Endodermal cell (in vitro differentiated cells): ENCODE measurements at regions not wholly inside any gene's neighbourhood (a gene's known extent, or its start where the extent isn't known, plus 50 kb on each side); places are given as distances from the start of the nearest gene placed in this dataset.

Experiments used
- DNase-seq: peaks from one replicate; pipeline ENCODE4 v3.0.0-alpha.2; 2017
- H3K27ac ChIP-seq: 2 replicates; pipeline ENCODE4 v1.5.1; 2013; ENCODE audit warnings: mild to moderate bottlenecking, low read depth, low read length, moderate library complexity
- H3K27me3 ChIP-seq: 2 replicates; pipeline ENCODE4 v1.6.1; 2013; ENCODE audit warnings: mild to moderate bottlenecking, low read length, moderate library complexity; ENCODE audit not compliant: insufficient read depth, control insufficient read depth, poor library complexity, severe bottlenecking
- H3K36me3 ChIP-seq: 2 replicates; pipeline ENCODE4 v1.7.0; 2013; ENCODE audit warnings: mild to moderate bottlenecking, low read length, moderate library complexity; ENCODE audit not compliant: control insufficient read depth, insufficient read depth
- H3K4me1 ChIP-seq: one replicate; pipeline ENCODE4 v1.7.0; 2013; ENCODE audit warnings: low read length; ENCODE audit not compliant: control insufficient read depth, insufficient read depth
- H3K4me3 ChIP-seq: 2 replicates; pipeline ENCODE4 v1.5.1; 2013; ENCODE audit warnings: mild to moderate bottlenecking, low read length, moderate library complexity
- H3K9ac ChIP-seq: 2 replicates; pipeline ENCODE4 v1.6.1; 2013; ENCODE audit warnings: mild to moderate bottlenecking, low read length, moderate library complexity; ENCODE audit not compliant: poor library complexity, severe bottlenecking; ENCODE audit errors: extremely low read depth
- H3K9me3 ChIP-seq: 2 replicates; pipeline ENCODE4 v1.6.1; 2013; ENCODE audit warnings: mild to moderate bottlenecking, low read length, moderate library complexity; ENCODE audit not compliant: control insufficient read depth
- H3K27ac Mint-ChIP-seq: 2 replicates; pipeline ENCODE4 v1.8.0; 2020; ENCODE audit warnings: mixed read lengths
- H3K27me3 Mint-ChIP-seq: 2 replicates; pipeline ENCODE4 v1.8.0; 2021; ENCODE audit warnings: mild to moderate bottlenecking, mixed read lengths; ENCODE audit not compliant: insufficient read depth
- H3K36me3 Mint-ChIP-seq: 2 replicates; pipeline ENCODE4 v1.8.0; 2020; ENCODE audit warnings: low read depth, mixed read lengths
- H3K4me1 Mint-ChIP-seq: 2 replicates; pipeline ENCODE4 v1.8.0; 2020; ENCODE audit warnings: mixed read lengths
- H3K4me3 Mint-ChIP-seq: 2 replicates; pipeline ENCODE4 v1.8.0; 2020; ENCODE audit warnings: mild to moderate bottlenecking, moderate library complexity, mixed read lengths
- H3K9me3 Mint-ChIP-seq: 2 replicates; pipeline ENCODE4 v1.8.0; 2020; ENCODE audit warnings: mild to moderate bottlenecking, mixed read lengths
- WGBS, 2 experiments: methylation state at CpG; one replicate each; pipeline versions ENCODE4 v1.1.5 to v1.1.7; 2013; ENCODE audit warnings: missing lambda C conversion rate in 2 of 2, mixed read lengths in 1 of 2; ENCODE audit not compliant: insufficient coverage in 1 of 2, insufficient read length in 1 of 2; 5-methylcytosine and 5-hydroxymethylcytosine counted together
- TF ChIP-seq, protein P1 (sequence below): fragments of 200-600 bp; sonication (generic); conservative IDR thresholded peaks from 2 replicates; pipeline ENCODE4 v1.5.0; 2021; ENCODE audit warnings: antibody characterized with exemption, mild to moderate bottlenecking

DNA sequence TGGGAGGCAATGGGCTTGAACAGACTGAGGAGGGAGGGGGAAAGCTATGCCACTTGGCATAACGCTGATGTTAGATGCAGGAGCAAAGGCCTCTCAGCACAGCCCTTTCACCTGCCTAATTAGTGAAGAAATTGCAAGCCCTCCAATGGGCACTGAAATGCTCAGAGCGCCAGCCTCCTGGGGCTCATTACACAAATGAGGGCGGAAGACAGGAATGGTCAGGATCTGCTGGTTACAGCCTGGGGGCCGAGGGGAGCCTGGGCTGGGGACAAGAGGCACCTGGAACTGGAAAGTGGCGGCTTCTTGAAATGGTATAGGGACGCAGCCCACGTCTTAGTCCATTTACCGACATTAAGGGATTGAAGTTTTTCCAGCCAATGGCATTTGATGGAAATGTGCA is 50.2 kb upstream of the PLET1 start:
- Histone ChIP-seq H3K9ac (no peak overlapping the region), H3K4me3 (no peak overlapping the region), H3K27ac (no peak overlapping the region), H3K4me1 (no peaks in the 10 kb centered on the region), H3K9me3 (no peaks in the 10 kb centered on the region), H3K27me3 (no peaks in the 10 kb centered on the region), H3K36me3 (no peaks in the 10 kb centered on the region)
- TF ChIP-seq, protein P1, sequence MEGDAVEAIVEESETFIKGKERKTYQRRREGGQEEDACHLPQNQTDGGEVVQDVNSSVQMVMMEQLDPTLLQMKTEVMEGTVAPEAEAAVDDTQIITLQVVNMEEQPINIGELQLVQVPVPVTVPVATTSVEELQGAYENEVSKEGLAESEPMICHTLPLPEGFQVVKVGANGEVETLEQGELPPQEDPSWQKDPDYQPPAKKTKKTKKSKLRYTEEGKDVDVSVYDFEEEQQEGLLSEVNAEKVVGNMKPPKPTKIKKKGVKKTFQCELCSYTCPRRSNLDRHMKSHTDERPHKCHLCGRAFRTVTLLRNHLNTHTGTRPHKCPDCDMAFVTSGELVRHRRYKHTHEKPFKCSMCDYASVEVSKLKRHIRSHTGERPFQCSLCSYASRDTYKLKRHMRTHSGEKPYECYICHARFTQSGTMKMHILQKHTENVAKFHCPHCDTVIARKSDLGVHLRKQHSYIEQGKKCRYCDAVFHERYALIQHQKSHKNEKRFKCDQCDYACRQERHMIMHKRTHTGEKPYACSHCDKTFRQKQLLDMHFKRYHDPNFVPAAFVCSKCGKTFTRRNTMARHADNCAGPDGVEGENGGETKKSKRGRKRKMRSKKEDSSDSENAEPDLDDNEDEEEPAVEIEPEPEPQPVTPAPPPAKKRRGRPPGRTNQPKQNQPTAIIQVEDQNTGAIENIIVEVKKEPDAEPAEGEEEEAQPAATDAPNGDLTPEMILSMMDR = no peak
- no peak for DNase-seq
- Mint-ChIP-seq H3K9me3 (peaks cover 6% of the 10 kb centered on the region), H3K36me3 (no peaks in the 10 kb centered on the region), H3K27ac (no peak overlapping the region), H3K4me1 (peaks cover 7% of the 10 kb centered on the region), H3K4me3 (no peak overlapping the region), H3K27me3 (peaks cover 14% of the 10 kb centered on the region)
- 80 to 86% methylated on average over 8 of the region's 8 CpGs for WGBS, 2 experiments

DNA sequence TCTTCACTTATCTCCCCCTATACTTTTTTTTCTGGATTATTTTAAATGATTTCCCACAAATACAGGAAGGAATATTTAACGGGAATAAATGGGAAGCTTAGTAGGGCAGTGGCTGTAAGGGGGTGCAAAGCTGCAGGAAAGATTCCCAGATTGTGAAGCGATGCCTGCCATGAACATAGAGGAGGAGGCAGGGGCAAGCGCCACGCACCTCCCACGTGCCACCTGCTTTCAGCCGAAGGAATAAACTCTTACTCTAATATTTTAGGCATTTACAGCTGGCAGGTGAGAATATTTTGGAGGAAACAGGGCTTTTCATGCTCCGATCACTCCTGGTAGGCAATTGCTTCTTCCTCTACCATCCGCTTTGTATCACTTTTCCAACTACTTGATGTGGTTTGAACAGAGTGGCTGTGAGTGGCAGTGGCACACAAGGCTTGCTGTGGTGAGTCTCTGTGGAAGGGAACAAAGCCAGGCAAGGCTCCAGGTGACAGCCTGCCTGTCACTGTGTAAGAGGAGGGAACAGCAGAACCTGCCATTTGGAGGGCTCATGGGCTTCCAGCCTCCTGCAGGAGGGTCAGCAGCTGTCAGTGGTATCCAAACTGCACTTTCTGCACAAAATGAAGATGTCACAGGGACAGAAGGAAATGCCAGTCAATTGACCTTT is 54.5 kb upstream of the PLET1 start:
- Mint-ChIP-seq H3K4me3 (no peak overlapping the region), H3K36me3 (no peaks in the 10 kb centered on the region), H3K27me3 (peaks cover 24% of the 10 kb centered on the region), H3K9me3 (no peaks in the 10 kb centered on the region), H3K4me1 (peaks cover 7% of the 10 kb centered on the region), H3K27ac (no peak overlapping the region)
- 93 to 95% methylated on average over 3 to 8 of the region's 8 CpGs for WGBS, 2 experiments
- H3K4me1 ChIP-seq = no peaks in the 10 kb centered on the region
- no peak overlapping the region for H3K27ac ChIP-seq
- no peak overlapping the region for H3K4me3 ChIP-seq
- no peaks in the 10 kb centered on the region for H3K27me3 ChIP-seq
- no peaks in the 10 kb centered on the region for H3K36me3 ChIP-seq
- H3K9me3 ChIP-seq = no peaks in the 10 kb centered on the region
- no peak for DNase-seq
- TF ChIP-seq, protein P1 = no peak
- no peak overlapping the region for H3K9ac ChIP-seq

DNA sequence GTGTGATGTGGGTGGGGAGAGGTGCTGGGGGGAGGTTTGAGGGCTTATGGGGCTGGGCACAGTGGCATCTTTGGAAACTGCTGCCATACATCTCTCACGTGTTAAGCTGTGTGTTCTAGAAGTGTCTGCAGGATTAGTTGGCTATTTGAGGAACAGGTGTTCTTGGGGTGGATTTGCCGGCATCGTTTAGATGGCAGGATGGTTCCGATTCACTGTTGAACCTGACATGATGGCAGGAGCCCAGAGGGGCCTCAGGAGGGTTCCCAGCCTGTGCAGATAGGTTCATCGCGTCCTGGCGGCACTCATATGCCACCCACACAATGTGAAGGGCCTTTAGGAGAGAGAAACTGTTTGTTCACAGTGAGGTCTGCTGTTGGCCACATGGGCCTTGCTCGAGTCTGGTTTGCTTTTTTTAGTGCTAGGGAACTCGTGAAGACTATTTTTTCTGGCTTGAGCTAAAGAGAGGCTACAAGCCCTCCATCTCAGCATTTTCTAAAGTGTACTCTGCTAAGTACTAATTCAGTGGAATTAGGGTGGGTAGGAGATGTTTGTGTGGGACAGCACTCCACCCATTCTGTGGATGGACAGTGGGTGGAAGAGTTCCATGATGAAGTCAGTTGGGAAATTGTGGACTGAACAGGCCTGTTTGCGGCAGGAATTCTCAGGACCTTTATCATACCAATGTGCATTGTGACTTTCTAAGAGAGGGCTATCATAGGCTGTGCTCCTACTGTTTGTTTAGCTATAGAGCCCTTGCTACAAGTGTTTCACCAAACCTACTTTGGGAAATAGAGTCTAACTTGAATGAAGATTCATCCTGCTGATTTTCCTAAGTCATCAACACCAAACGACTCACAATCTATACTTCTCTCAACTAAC is 55.4 kb upstream of the PLET1 start:
- no peaks in the 10 kb centered on the region for H3K9me3 ChIP-seq
- 93% methylated on average over 7 to 10 of the region's 11 CpGs for WGBS, 2 experiments
- DNase-seq = no peak
- no peak overlapping the region for H3K4me3 ChIP-seq
- no peak overlapping the region for H3K9ac ChIP-seq
- TF ChIP-seq, protein P1 = no peak
- Mint-ChIP-seq H3K4me1 (peaks cover 7% of the 10 kb centered on the region), H3K9me3 (no peaks in the 10 kb centered on the region), H3K36me3 (no peaks in the 10 kb centered on the region), H3K27me3 (peaks cover 32% of the 10 kb centered on the region), H3K27ac (no peak overlapping the region), H3K4me3 (no peak overlapping the region)
- no peaks in the 10 kb centered on the region for H3K27me3 ChIP-seq
- H3K36me3 ChIP-seq = no peaks in the 10 kb centered on the region
- H3K4me1 ChIP-seq = no peaks in the 10 kb centered on the region
- no peak overlapping the region for H3K27ac ChIP-seq
